ENCODE measurements at regions not wholly inside any gene's neighbourhood (a gene's known extent, or its start where the extent isn't known, plus 50 kb on each side); places are given as distances from the start of the nearest gene placed in this dataset.

DNA sequence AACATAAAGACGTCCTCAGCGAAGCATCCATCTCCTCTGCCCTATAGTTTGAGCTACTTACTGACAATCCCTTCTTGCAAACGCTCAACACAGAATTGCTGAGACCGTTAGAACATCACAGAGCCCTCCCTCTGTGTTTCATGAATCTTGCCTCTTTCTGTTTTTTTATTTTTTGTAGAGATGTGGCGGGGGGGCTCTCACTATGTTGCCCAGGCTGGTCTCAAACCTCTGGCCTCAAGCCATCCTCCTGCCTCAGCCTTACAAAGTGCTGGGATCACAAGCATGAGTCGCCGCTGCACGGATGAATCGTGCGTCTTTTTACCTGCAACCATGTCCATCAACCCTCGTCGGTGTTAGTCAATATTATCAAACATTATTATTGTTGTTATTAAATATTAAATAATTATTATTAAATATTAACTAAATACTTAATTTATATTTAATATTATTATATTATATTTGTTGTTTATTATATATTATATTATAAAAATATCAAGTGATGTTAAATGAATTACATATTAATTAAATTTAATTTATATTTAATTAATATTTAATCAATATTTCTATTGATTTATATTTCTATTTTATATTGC is 200.7 kb downstream of the CRLF2 start:
- TF ChIP-seq, protein P1, sequence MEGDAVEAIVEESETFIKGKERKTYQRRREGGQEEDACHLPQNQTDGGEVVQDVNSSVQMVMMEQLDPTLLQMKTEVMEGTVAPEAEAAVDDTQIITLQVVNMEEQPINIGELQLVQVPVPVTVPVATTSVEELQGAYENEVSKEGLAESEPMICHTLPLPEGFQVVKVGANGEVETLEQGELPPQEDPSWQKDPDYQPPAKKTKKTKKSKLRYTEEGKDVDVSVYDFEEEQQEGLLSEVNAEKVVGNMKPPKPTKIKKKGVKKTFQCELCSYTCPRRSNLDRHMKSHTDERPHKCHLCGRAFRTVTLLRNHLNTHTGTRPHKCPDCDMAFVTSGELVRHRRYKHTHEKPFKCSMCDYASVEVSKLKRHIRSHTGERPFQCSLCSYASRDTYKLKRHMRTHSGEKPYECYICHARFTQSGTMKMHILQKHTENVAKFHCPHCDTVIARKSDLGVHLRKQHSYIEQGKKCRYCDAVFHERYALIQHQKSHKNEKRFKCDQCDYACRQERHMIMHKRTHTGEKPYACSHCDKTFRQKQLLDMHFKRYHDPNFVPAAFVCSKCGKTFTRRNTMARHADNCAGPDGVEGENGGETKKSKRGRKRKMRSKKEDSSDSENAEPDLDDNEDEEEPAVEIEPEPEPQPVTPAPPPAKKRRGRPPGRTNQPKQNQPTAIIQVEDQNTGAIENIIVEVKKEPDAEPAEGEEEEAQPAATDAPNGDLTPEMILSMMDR (IDR thresholded peaks at IDR 0.05): no peak
- TF ChIP-seq POLR2A (IDR thresholded peaks at IDR 0.05): no peak
